ENCODE measurements at regions not wholly inside any gene's neighbourhood (a gene's known extent, or its start where the extent isn't known, plus 50 kb on each side); places are given as distances from the start of the nearest gene placed in this dataset.

GRCh38 chr10:80737209-80737608 lies 199.5 kb downstream of the SH2D4B start:
- DNase-seq: no peak
- Histone ChIP-seq H3K27ac (ENCODE audit: low read depth in 2 of 2, low read length in 1 of 2) (no peak overlapping the region), H3K36me3 (replicated peaks in 1 of 2; ENCODE audit: control insufficient read depth in 1 of 2, insufficient read depth in 2 of 2, low read length in 1 of 2) (no peaks in the 10 kb centered on the region), H3F3A (replicated peaks; ENCODE audit: insufficient read depth) (no peaks in the 10 kb centered on the region), H4K20me1 (ENCODE audit: insufficient read depth) (no peaks in the 10 kb centered on the region), H3K4me3 (ENCODE audit: low read depth in 2 of 2, low read length in 1 of 2) (no peak overlapping the region), H2AFZ (ENCODE audit: low read depth) (no peak overlapping the region), H3K9me2 (no peaks in the 10 kb centered on the region), H3K4me1 (ENCODE audit: control insufficient read depth in 1 of 2, insufficient read depth in 2 of 2, low read depth in 1 of 2, low read length in 1 of 2) (no peaks in the 10 kb centered on the region), H3K27me3 (ENCODE audit: insufficient read depth) (no peaks in the 10 kb centered on the region), H3K9ac (no peak overlapping the region), H3K4me2 (no peak overlapping the region), H3K79me2 (ENCODE audit: insufficient read depth) (no peaks in the 10 kb centered on the region), H3K9me3 (peaks cover 4% of the 10 kb centered on the region; the same call in 1 of the 2 replicates)
- TF ChIP-seq REST (IDR thresholded peaks at IDR 0.05; ENCODE audit: low read depth, low read length) (no peak), NRF1 (IDR thresholded peaks at IDR 0.05; ENCODE audit: low read depth, low read length) (no peak), USF1 (IDR thresholded peaks at IDR 0.05; ENCODE audit: borderline replicate concordance, low read depth) (no peak), RFX5 (IDR thresholded peaks at IDR 0.05; ENCODE audit: low read length) (no peak), SIN3A (IDR thresholded peaks at IDR 0.05; ENCODE audit: borderline replicate concordance, low read depth, low read length) (no peak), FOXJ3 (CRISPR knock-in tag; IDR thresholded peaks at IDR 0.05) (no peak), TEAD4 (IDR thresholded peaks at IDR 0.05; ENCODE audit: borderline replicate concordance, insufficient read depth) (no peak), EP300 (IDR thresholded peaks at IDR 0.05; ENCODE audit: borderline replicate concordance in 1 of 2, low read depth in 1 of 2, low read length in 1 of 2) (no peak), GATA2 (CRISPR knock-in tag; IDR thresholded peaks at IDR 0.05) (no peak), JUND (IDR thresholded peaks at IDR 0.05) (no peak), ELF1 (IDR thresholded peaks at IDR 0.05) (no peak), EZH2phosphoT487 (IDR thresholded peaks at IDR 0.05; ENCODE audit: borderline replicate concordance, low read depth) (no peak), YY1 (IDR thresholded peaks at IDR 0.05; ENCODE audit: low read depth) (no peak), GABPA (IDR thresholded peaks at IDR 0.05; ENCODE audit: low read depth) (no peak)
- POLR2A ChIA-PET: no interaction called here
- 36% methylated on average over 2 of the region's 2 CpGs for WGBS (ENCODE audit: low lambda C conversion rate)
- CTCF ChIA-PET: interaction anchor here (2.0 kb wide), 1 partner anchor 38 kb away, joined by 10 read pairs; no protein-coding TSS in a partner anchor

GRCh38 chr10:80739328-80739727 lies 201.6 kb downstream of the SH2D4B start:
- Histone ChIP-seq H3K36me3 (replicated peaks in 1 of 2; ENCODE audit: control insufficient read depth in 1 of 2, insufficient read depth in 2 of 2, low read length in 1 of 2) (no peaks in the 10 kb centered on the region), H3K9me2 (no peaks in the 10 kb centered on the region), H3K4me3 (ENCODE audit: low read depth in 2 of 2, low read length in 1 of 2) (no peak overlapping the region), H3K9me3 (peaks cover 4% of the 10 kb centered on the region; the same call in 1 of the 2 replicates), H3K4me1 (ENCODE audit: control insufficient read depth in 1 of 2, insufficient read depth in 2 of 2, low read depth in 1 of 2, low read length in 1 of 2) (no peaks in the 10 kb centered on the region), H2AFZ (ENCODE audit: low read depth) (no peak overlapping the region), H4K20me1 (ENCODE audit: insufficient read depth) (no peaks in the 10 kb centered on the region), H3K79me2 (ENCODE audit: insufficient read depth) (no peaks in the 10 kb centered on the region), H3K9ac (no peak overlapping the region), H3K27ac (ENCODE audit: low read depth in 2 of 2, low read length in 1 of 2) (no peak overlapping the region), H3F3A (replicated peaks; ENCODE audit: insufficient read depth) (no peaks in the 10 kb centered on the region), H3K4me2 (no peak overlapping the region), H3K27me3 (ENCODE audit: insufficient read depth) (no peaks in the 10 kb centered on the region)
- POLR2A ChIA-PET: no interaction called here
- CTCF ChIA-PET: no interaction called here
- no peak for DNase-seq
- 32% methylated on average over 6 of the region's 6 CpGs for WGBS (ENCODE audit: low lambda C conversion rate)
- TF ChIP-seq PBX3 (IDR thresholded peaks at IDR 0.05) (no peak), MEF2A (IDR thresholded peaks at IDR 0.05; ENCODE audit: borderline replicate concordance, low read depth) (no peak), USF1 (IDR thresholded peaks at IDR 0.05; ENCODE audit: borderline replicate concordance, low read depth) (no peak), TAF1 (IDR thresholded peaks at IDR 0.05; ENCODE audit: borderline replicate concordance, low read depth, low read length) (no peak), RAD21 (IDR thresholded peaks at IDR 0.05; ENCODE audit: low read length) (no peak), NRF1 (IDR thresholded peaks at IDR 0.05; ENCODE audit: low read depth, low read length) (no peak), FOSL2 (IDR thresholded peaks at IDR 0.05; ENCODE audit: borderline replicate concordance, low read depth) (no peak), REST (IDR thresholded peaks at IDR 0.05; ENCODE audit: low read depth, low read length) (no peak)
